Activated effector memory CD4-positive, alpha-beta T cell treated with anti-CD3 and anti-CD28 coated beads, Interleukin-2, amount 50 U/mL, for 16 hours (primary cell): ENCODE measurements at regions not wholly inside any gene's neighbourhood (a gene's known extent, or its start where the extent isn't known, plus 50 kb on each side); places are given as distances from the start of the nearest gene placed in this dataset.

Experiments used
- DNase-seq: peaks from one replicate; pipeline ENCODE4 v3.0.0-alpha.2; 2020

DNA sequence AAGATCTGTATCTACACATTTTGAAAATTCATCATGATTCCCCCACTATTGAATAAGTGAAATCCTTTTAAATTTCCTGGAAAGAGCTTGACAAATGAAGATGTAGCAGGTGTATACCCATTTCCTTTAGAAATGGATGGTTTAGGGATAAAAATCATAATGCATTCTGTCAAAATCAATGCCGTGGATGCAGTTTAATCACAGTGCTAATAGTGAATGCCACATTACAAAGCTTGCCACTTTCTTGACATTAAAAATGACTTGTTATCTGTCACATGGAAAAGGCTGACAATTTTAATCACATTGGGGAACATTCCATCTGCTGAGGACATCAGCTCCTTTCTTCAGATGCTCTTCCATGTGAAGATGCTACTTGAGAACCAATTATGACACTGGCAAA lies 229.6 kb downstream of the GPAM start:
- no peak for DNase-seq

- no peak for DNase-seq
These were observed 229.2 kb downstream of the GPAM start for GRCh38 chr10:111954386-111954785.

- no peak for DNase-seq
These were observed 226.7 kb downstream of the GPAM start for GRCh38 chr10:111956841-111957240.

DNA sequence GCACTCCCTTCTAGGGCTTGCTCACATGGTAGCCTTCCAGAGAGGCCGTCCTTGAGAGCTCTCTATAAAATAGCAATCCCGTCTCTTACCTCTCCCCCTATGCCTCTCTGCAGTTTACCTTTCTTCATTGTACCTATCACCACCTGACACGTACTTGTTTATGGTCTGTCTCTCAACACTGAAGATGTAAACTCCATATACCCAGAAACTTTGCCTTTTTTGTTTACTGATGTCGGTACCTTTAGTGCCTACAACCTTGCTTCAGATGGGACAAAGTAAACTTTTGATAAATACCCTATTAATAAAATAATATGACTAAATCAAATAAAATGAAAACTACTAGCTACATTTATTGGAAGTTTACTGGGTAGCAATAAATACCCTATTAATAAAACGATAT lies 220.6 kb downstream of the GPAM start:
- DNase-seq = no peak

DNA sequence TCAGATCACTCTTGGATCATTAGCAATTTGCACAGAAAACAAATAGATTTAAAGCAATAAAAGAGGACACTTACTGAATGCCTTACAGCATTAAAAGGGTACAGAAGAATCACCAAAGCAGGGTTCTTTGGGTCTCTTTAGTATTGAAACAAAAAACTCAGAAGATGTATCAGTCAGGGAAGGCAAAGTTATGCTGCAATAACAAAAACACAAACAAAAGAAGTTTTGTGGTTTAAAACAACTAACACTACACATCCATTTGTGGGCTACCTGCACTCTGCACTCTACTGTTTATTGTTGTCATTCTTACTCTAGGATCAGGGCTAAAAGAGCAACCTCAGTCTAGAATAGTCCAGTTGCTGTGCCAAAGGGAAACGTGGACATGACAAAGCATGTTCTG lies 216.4 kb downstream of the GPAM start:
- no peak for DNase-seq

DNA sequence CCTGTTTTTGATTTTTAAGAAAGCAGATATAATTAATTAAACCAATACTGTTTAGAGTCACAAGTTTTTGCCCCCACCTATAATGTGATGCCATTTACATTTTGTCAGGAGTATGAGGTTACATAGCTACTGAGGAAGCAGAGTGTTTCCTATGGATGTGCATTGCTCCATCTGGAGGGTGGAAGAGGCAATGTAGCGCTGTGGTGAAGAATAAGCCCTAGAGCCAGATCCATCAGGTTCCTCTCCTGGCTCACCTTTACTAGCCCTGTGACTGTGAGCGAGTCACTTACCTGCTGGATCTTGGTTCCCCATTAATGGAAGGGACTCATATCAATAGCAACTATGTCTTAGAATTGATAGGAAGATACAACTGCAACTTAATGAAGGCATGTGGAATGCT lies 216.0 kb downstream of the GPAM start:
- DNase-seq = no peak

DNA sequence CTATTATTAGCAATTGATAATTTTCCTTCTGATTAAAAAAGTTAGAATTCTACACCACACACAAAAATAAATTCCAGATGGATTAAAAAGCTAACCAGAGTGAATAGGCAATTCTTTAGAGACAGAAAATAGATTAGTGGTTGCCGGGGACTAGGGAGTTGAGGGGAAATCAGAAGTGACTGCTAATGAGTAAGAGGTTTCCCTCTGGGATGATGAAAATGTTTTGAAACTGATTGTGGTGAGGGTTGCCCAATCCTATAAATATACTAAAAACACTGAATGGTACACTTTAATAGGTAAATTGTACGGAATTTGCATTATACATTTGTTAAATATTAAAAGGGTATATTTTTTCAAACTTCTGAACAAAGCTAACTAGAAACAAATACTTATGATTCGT lies 214.9 kb downstream of the GPAM start:
- no peak for DNase-seq

DNA sequence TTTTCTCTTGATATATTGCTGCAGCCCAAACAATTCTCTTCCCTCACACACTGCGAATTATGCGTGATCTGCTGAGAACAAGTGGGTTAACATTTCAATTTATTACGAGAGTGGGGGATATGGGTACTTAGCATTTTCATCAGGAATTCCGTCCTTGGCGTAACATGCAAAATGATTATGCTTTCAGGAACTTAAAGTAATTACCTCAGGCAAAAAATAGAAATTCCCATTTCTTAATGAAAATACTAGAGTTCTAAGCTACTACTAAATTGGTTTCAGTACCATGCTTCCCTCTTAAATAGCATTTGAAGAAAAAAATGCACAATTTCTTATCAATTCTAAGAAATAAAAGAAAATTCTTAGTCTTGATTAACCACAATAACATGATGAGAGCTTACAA lies 213.5 kb downstream of the GPAM start:
- DNase-seq = no peak

DNA sequence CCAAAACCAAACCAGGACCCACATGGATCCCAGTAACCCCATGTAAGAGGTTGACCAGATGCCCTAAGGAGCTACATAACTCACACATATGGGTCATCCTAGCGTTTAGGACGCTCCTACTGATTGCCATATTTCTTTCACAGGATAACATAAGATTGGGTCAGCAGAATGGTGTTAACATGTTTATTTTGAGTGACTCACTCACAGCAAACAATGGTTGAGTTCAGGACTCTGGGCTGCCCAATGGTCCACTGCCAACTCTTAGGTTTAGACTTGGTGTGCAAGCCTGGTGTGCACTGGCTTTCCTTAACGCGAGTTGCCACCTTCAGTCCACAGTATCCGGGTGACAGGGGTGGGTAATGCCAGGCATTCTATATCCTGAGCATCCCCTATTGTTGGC lies 211.5 kb downstream of the GPAM start:
- DNase-seq = no peak

GRCh38 chr10:111973306-111973705 lies 210.3 kb downstream of the GPAM start:
- no peak for DNase-seq

DNA sequence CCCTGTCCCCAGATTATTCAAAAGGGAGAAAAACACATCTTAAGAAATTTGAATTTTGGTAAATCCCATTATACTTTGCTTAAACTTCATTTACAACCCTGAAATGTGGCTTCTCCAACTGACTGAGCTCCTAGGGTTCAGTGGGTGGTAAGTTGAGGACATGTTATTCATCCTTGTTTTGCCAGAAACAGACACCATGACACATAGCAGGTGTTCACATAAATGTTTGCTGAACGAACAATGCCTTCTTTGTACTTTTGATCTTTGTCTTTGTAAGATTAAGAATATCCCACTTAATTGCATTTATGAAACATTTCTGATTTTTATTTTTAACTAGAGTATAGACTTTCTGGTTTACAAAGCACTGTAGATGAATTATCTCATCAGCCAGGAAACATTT lies 209.7 kb downstream of the GPAM start:
- no peak for DNase-seq

- no peak for DNase-seq
These were observed 209.2 kb downstream of the GPAM start for GRCh38 chr10:111974325-111974724.

- DNase-seq = no peak
These were observed 207.0 kb downstream of the GPAM start for GRCh38 chr10:111976557-111976956.

DNA sequence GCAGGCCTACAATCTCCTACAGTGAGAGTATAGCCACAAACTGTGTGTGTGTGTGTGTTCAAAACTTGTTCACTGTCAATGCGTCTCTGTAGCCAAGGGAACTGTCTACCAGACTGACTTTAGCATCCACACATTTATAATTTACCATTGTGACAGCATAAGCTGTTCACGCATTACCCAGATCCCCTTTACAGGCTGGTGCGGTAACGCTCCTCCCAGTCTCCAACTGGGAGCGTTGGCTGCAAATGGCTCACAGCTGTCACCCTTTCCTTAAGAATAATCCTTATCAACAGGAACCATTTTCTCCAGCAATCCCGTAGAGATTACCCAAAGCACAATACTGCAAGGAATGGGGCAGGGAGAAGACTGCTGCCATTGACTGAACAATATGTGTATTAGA lies 199.5 kb downstream of the GPAM start:
- no peak for DNase-seq

DNA sequence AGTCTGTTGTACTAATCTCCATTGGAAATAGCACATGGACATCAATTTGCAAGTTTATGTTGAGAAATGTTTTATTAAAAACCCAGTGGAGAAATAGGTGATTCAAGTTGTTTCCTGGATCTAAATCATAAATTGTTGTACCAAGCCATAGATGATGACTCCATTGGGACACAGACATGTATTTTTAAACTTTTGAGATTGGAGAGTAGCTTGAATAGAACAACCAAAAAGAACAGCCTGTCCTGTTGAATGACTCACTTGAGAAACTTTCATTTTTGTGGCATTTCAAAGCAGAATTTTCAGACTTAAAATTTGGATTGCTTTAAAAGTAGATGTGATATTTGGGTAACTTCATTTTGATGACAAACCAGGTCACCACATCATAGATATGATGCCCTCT lies 197.5 kb downstream of the GPAM start:
- no peak for DNase-seq

- DNase-seq = no peak
These were observed 194.9 kb downstream of the GPAM start for GRCh38 chr10:111988646-111989045.

- no peak for DNase-seq
These were observed 194.2 kb downstream of the GPAM start for GRCh38 chr10:111989136-111989911.

GRCh38 chr10:111990734-111991133 lies 192.8 kb downstream of the GPAM start:
- no peak for DNase-seq

DNA sequence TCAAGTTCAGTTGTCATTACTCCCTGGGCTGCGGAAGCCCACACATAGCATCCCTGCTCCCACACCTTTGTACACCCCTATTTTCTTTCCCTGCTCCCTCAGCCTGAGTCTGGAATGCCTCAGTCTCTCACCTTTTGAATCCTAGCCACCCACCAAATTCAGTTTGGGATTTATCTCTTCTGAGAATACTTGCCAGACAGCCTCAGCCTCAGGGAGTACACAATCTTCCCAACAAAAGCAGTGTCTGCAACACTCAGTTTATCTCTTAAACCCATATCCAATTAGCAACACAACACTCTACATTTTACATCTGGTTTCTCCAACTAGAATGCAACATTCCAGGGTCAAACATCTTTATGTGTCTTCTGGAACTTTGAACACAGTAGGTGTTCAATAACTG lies 190.2 kb downstream of the GPAM start:
- DNase-seq = no peak

DNA sequence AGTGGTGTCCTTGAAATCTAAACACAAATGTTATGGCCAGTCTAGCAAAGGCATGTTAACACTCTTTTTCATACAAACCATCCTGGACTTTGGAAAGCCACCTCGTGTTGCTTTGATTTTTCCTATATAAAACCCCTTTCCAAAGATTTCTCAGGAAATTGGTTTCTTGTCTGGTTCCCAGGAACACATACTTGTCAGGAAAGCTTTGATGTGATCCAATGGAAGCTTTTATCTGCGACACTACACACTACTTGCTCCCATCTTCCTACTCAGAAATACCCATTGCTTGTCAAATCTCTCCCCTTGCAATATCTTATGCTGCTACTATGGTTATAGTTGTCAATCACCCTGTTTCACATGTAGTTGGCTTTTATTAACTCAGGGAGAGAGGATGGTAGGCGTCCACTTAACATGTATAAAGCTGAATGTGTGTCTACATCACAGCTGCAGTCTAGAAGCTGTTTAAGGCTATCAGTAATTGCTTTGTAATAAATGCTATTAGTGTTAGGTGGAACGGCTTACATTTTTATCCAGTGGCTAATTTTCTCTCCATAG lies 189.6 kb downstream of the GPAM start:
- no peak for DNase-seq

GRCh38 chr10:111996103-111996502 lies 187.5 kb downstream of the GPAM start:
- no peak for DNase-seq

GRCh38 chr10:111998728-111999127 lies 184.8 kb downstream of the GPAM start:
- DNase-seq = no peak

- no peak for DNase-seq
These were observed 184.2 kb downstream of the GPAM start for GRCh38 chr10:111999205-111999914.

DNA sequence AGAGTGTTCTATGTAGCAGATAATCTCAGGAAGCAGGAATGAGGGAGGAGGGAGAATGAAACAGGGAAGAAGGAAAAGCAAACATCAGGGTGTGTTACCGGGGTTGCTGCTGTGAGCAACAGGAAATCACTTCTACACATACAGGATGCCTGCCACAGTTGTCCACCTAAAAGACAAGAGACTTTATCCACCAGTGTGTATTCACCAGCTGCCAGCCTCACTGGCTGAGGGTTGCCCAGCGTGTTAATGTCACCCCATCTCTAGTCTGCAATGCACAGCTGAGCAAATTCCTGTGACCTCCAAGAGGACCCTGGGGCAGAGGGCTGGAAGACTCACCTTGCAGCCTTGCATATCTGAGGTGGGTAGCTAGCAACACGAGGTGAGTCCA lies 183.7 kb downstream of the GPAM start:
- DNase-seq = no peak
